Mesendoderm (in vitro differentiated cells): ENCODE measurements at regions not wholly inside any gene's neighbourhood (a gene's known extent, or its start where the extent isn't known, plus 50 kb on each side); places are given as distances from the start of the nearest gene placed in this dataset.

ENCODE experiments used
- DNase-seq: peaks from one replicate; pipeline ENCODE4 v3.0.0; 2013
- H2AK5ac ChIP-seq: 2 replicates; pipeline ENCODE4 v1.6.1; 2013; ENCODE audit warnings: low read length, inconsistent platforms
- H2BK120ac ChIP-seq: 2 replicates; pipeline ENCODE4 v1.6.1; 2013; ENCODE audit warnings: low read depth, mild to moderate bottlenecking, low read length, moderate library complexity, mixed read lengths
- H2BK15ac ChIP-seq: replicated peaks from 2 replicates; pipeline ENCODE4 v1.6.1; 2013; ENCODE audit warnings: low read depth, mild to moderate bottlenecking, moderate library complexity
- H2BK5ac ChIP-seq: 2 replicates; pipeline ENCODE4 v1.6.1; 2013; ENCODE audit warnings: low read length, inconsistent platforms
- H3K18ac ChIP-seq: 2 replicates; pipeline ENCODE4 v1.6.1; 2013; ENCODE audit warnings: mild to moderate bottlenecking, low read length, mixed read lengths
- H3K23ac ChIP-seq: one replicate; pipeline ENCODE4 v1.6.1; 2013; ENCODE audit warnings: low read length
- H3K27ac ChIP-seq: 2 replicates; pipeline ENCODE4 v1.5.1; 2013; ENCODE audit warnings: low read depth, mild to moderate bottlenecking, inconsistent platforms, low read length, moderate library complexity
- H3K27me3 ChIP-seq: 2 replicates; pipeline ENCODE4 v1.6.1; 2013; ENCODE audit warnings: low read length, control low read depth, mild to moderate bottlenecking, inconsistent platforms; ENCODE audit not compliant: insufficient read depth, poor library complexity
- H3K36me3 ChIP-seq: 2 replicates; pipeline ENCODE4 v1.6.1; 2013; ENCODE audit warnings: low read length, inconsistent platforms; ENCODE audit not compliant: control insufficient read depth, insufficient read depth
- H3K4ac ChIP-seq: one replicate; pipeline ENCODE4 v1.6.1; 2013; ENCODE audit warnings: low read depth, mild to moderate bottlenecking, low read length, moderate library complexity
- H3K4me1 ChIP-seq: 2 replicates; pipeline ENCODE4 v1.6.1; 2013; ENCODE audit warnings: low read depth, low read length, inconsistent platforms; ENCODE audit not compliant: control insufficient read depth
- H3K4me2 ChIP-seq: 2 replicates; pipeline ENCODE4 v1.6.1; 2013; ENCODE audit warnings: low read length
- H3K4me3 ChIP-seq: 2 replicates; pipeline ENCODE4 v1.5.1; 2013; ENCODE audit warnings: mild to moderate bottlenecking, low read length
- H3K56ac ChIP-seq: one replicate; pipeline ENCODE4 v1.6.1; 2013; ENCODE audit warnings: low read length
- H3K79me1 ChIP-seq: 2 replicates; pipeline ENCODE4 v1.6.1; 2013; ENCODE audit warnings: low read length, inconsistent platforms
- H3K79me2 ChIP-seq: 2 replicates; pipeline ENCODE4 v1.6.1; 2013; ENCODE audit warnings: mild to moderate bottlenecking, low read length; ENCODE audit not compliant: control insufficient read depth, insufficient read depth
- H3K9ac ChIP-seq: 2 replicates; pipeline ENCODE4 v1.6.1; 2013; ENCODE audit warnings: low read length, inconsistent platforms
- H4K5ac ChIP-seq: one replicate; pipeline ENCODE4 v1.6.1; 2013; ENCODE audit warnings: low read length
- H4K8ac ChIP-seq: one replicate; pipeline ENCODE4 v1.6.1; 2013; ENCODE audit warnings: low read depth, mild to moderate bottlenecking, control low read depth, low read length, moderate library complexity
- WGBS: extraction: QIAGEN DNeasy Blood & Tissue Kit; methylation state at CpG from one replicate; pipeline ENCODE4 v1.1.7; 2013; ENCODE audit warnings: low lambda C conversion rate, missing lambda C conversion rate; ENCODE audit not compliant: insufficient coverage; ENCODE audit errors: extremely low coverage; 5-methylcytosine and 5-hydroxymethylcytosine counted together

DNA sequence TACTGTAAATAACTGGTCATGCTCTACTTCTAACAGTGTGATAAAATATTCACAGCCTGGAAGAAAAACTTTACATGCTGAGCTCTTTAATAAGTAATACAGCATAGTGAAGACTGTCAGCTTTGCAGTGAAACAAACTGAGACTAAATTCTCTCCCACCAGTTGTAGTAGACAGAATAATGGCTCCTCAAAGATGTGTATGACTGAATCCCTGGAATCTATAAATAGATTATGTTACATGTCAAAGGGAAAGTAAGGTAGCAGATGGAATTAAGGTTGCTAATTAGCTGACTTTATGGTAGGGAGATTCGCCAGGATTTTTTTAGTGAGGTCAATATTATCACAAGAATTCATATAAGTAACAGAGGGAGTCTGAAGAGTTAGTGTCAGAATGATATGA is 609.5 kb upstream of the VRK2 start:
- Histone ChIP-seq H4K8ac (no peak overlapping the region), H2BK120ac (no peak overlapping the region), H3K4me1 (no peaks in the 10 kb centered on the region), H4K5ac (no peak overlapping the region), H3K23ac (no peak overlapping the region), H3K27me3 (no peaks in the 10 kb centered on the region), H3K9ac (no peak overlapping the region), H3K4me2 (no peak overlapping the region), H3K18ac (no peak overlapping the region), H3K36me3 (no peaks in the 10 kb centered on the region), H3K27ac (no peak overlapping the region), H2BK5ac (no peak overlapping the region), H3K79me1 (no peaks in the 10 kb centered on the region), H2BK15ac (no peak overlapping the region), H3K56ac (no peak overlapping the region), H3K4ac (no peak overlapping the region), H2AK5ac (no peak overlapping the region), H3K79me2 (no peaks in the 10 kb centered on the region), H3K4me3 (no peak overlapping the region)
- no CpG with 5 or more reads among the region's 1 CpG for WGBS
- no peak for DNase-seq

DNA sequence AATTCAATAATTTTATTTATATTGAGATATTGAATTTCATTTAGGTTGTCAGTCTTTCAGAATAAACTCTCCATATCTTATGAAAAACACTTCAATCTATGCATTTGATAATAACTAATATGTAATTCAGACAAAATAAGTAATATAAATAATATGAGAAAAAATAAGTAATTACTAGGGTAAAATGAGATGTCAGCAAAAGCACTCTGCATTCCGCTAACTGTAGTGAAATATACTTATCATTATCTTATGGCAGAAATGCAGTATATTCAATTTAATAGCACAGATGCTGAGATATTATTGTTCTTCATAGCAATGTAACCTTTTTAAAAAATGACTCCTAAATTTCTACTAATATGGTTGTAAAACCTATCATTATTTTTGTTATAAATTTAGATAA is 606.2 kb upstream of the VRK2 start:
- Histone ChIP-seq H4K5ac (no peak overlapping the region), H3K4me3 (no peak overlapping the region), H3K18ac (no peak overlapping the region), H3K23ac (no peak overlapping the region), H4K8ac (no peak overlapping the region), H3K4me2 (no peak overlapping the region), H2BK120ac (no peak overlapping the region), H3K27me3 (no peaks in the 10 kb centered on the region), H3K27ac (no peak overlapping the region), H2AK5ac (no peak overlapping the region), H3K79me1 (no peaks in the 10 kb centered on the region), H3K4me1 (no peaks in the 10 kb centered on the region), H3K4ac (no peak overlapping the region), H3K36me3 (no peaks in the 10 kb centered on the region), H3K56ac (no peak overlapping the region), H3K79me2 (no peaks in the 10 kb centered on the region), H2BK5ac (no peak overlapping the region), H3K9ac (no peak overlapping the region), H2BK15ac (no peak overlapping the region)
- WGBS: no CpG with 5 or more reads among the region's 1 CpG
- no peak for DNase-seq

DNA sequence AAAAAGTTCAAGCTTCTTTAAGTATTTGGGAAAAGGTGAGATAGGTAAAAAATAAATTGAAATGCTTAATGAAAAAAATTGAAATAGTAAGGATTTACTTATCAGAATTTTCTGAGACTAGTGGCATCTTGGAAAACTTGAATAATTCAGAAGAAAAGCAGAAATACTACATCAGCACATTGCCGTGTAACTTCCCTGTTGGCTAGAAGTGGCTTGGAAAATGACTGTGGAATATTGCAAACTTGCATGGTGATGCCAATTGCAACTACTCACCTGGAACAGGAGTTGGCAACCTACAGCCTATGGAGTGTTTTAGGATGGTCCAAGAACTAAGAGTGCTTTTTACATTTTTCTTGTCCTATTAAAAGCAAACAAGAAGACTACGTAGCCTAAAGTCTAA is 603.5 kb upstream of the VRK2 start:
- H3K79me2 ChIP-seq: no peaks in the 10 kb centered on the region
- no peak overlapping the region for H3K4ac ChIP-seq
- H3K79me1 ChIP-seq: no peaks in the 10 kb centered on the region
- no peaks in the 10 kb centered on the region for H3K36me3 ChIP-seq
- no peak overlapping the region for H4K5ac ChIP-seq
- no peak overlapping the region for H2BK5ac ChIP-seq
- no peak overlapping the region for H3K56ac ChIP-seq
- H2AK5ac ChIP-seq: no peak overlapping the region
- no peak overlapping the region for H3K4me2 ChIP-seq
- no peaks in the 10 kb centered on the region for H3K27me3 ChIP-seq
- H2BK120ac ChIP-seq: no peak overlapping the region
- no CpG with 5 or more reads among the region's 2 CpGs for WGBS
- no peak overlapping the region for H3K27ac ChIP-seq
- no peak overlapping the region for H3K18ac ChIP-seq
- H3K4me3 ChIP-seq: no peak overlapping the region
- no peak overlapping the region for H3K23ac ChIP-seq
- no peak for DNase-seq
- no peak overlapping the region for H3K9ac ChIP-seq
- no peak overlapping the region for H2BK15ac ChIP-seq
- no peak overlapping the region for H4K8ac ChIP-seq
- H3K4me1 ChIP-seq: no peaks in the 10 kb centered on the region

DNA sequence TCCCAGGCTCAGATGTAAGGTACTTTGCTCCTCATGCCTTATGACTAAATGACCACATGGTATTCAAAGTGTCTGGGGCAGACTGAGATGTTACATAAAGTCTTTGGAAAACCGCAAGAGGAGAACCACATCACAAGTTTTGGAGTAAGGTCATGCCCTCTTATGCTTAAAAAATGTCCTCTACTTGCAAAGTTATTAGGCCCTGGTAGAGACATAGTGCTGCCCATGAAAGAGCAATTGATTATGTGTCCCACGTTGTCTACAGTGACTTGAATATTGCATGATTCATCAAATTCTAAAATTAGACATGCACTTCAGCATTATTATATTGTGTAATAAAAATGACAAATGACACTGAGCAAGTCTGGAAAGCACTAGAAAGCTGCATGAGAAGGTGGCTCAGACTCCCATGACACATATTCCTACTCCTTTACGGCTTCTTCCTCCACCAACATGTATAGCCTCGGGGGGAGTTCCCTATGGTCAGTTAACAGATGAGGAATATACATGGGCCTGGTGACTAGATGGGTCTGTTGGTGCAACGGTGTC is 602.6 kb upstream of the VRK2 start:
- no peak overlapping the region for H4K5ac ChIP-seq
- WGBS: no CpG with 5 or more reads among the region's 5 CpGs
- H3K4me1 ChIP-seq: no peaks in the 10 kb centered on the region
- no peaks in the 10 kb centered on the region for H3K79me2 ChIP-seq
- H3K23ac ChIP-seq: no peak overlapping the region
- no peaks in the 10 kb centered on the region for H3K27me3 ChIP-seq
- H2BK15ac ChIP-seq: no peak overlapping the region
- H3K27ac ChIP-seq: no peak overlapping the region
- H2BK5ac ChIP-seq: no peak overlapping the region
- no peak overlapping the region for H4K8ac ChIP-seq
- H3K4me3 ChIP-seq: no peak overlapping the region
- H3K18ac ChIP-seq: no peak overlapping the region
- no peak overlapping the region for H3K4ac ChIP-seq
- no peak overlapping the region for H2BK120ac ChIP-seq
- no peak overlapping the region for H3K9ac ChIP-seq
- H3K4me2 ChIP-seq: no peak overlapping the region
- no peak overlapping the region for H2AK5ac ChIP-seq
- no peak overlapping the region for H3K56ac ChIP-seq
- no peaks in the 10 kb centered on the region for H3K36me3 ChIP-seq
- no peaks in the 10 kb centered on the region for H3K79me1 ChIP-seq
- no peak for DNase-seq

DNA sequence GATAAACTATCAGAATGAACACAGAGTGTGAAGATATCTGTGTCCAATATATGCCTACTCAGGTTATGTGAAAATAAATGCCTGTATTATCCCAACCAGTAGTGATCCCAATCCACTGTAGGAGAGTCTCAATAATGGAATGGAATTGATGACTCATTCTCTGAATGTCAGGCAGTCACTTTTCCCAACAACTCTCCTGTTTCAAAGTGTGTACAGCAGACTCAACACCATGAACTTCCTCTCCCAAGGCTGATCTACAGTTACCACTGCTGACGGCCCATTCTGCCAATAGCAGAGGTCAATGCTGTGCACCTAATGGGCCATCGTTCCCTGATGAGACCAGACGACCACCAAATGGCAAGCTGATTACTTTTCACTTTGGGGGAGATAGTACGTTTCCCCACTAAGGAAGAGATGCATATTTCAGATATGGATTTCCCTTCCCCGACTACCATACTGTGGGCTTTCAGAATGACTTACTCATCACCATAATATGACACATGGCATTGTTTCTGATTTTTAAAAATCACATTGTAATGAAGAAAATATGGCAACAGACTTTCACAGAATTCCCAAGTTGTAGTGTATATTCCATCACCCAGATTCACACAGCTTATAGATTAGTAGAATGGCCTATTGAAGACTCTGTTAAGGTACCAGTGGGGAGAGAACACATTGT is 601.7 kb upstream of the VRK2 start:
- Histone ChIP-seq H4K8ac (no peak overlapping the region), H3K4me1 (no peaks in the 10 kb centered on the region), H3K4me2 (no peak overlapping the region), H3K56ac (no peak overlapping the region), H2BK120ac (no peak overlapping the region), H3K4ac (no peak overlapping the region), H3K79me2 (no peaks in the 10 kb centered on the region), H3K9ac (no peak overlapping the region), H3K23ac (no peak overlapping the region), H3K18ac (no peak overlapping the region), H3K27me3 (no peaks in the 10 kb centered on the region), H4K5ac (no peak overlapping the region), H2BK15ac (no peak overlapping the region), H2AK5ac (no peak overlapping the region), H3K36me3 (no peaks in the 10 kb centered on the region), H3K4me3 (no peak overlapping the region), H3K79me1 (no peaks in the 10 kb centered on the region), H2BK5ac (no peak overlapping the region), H3K27ac (no peak overlapping the region)
- WGBS: no CpG with 5 or more reads among the region's 5 CpGs
- DNase-seq: peak; percentile 29

DNA sequence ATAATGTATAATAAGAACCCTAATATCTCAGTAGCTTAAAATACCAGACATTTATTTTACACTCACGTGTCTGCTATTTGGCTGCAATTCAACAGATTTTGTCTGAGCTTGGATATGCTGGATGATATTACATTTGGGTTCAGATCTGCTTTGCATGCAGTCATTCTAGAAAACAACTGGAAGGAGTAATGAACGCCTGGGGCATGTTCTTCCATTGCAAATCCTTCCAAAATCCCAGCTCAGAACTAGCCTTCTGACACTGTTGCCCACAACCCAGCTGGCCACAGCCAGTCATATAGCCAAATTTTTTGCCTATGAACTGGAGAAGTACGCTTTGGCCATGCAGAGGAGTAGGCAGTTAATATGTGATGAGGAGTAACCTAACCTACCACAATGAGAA is 597.8 kb upstream of the VRK2 start:
- Histone ChIP-seq H2AK5ac (no peak overlapping the region), H4K8ac (no peak overlapping the region), H2BK15ac (no peak overlapping the region), H3K36me3 (no peaks in the 10 kb centered on the region), H3K27me3 (no peaks in the 10 kb centered on the region), H3K79me2 (no peaks in the 10 kb centered on the region), H3K9ac (no peak overlapping the region), H3K4me1 (no peaks in the 10 kb centered on the region), H3K27ac (no peak overlapping the region), H4K5ac (no peak overlapping the region), H3K4me3 (no peak overlapping the region), H3K79me1 (no peaks in the 10 kb centered on the region), H3K56ac (no peak overlapping the region), H3K4ac (no peak overlapping the region), H2BK120ac (no peak overlapping the region), H3K23ac (no peak overlapping the region), H3K18ac (no peak overlapping the region), H3K4me2 (no peak overlapping the region), H2BK5ac (no peak overlapping the region)
- no peak for DNase-seq
- WGBS: no CpG with 5 or more reads among the region's 3 CpGs
